ENCODE measurements at regions not wholly inside any gene's neighbourhood (a gene's known extent, or its start where the extent isn't known, plus 50 kb on each side); places are given as distances from the start of the nearest gene placed in this dataset.

DNA sequence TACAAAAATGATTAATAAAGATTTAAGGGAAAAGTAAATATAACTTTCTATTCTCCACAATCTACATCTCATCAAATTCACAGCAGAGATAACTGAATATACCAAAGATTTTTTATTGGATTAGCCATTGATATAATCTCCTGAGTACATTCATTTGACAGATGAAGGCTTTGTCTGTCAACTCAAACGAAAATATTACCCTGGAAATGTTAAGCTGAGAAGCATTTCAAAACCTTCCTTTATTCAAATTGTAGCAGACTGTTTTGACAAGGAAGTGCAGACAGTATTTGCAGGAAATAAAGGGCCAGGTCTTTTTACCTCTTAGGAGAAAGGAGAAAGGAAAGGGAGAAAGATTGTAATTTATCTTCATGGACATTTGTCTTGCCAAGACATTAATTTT is 473.5 kb downstream of the TMEM182 start:
- 6 to 14% (median 9%) methylated on average over 1 of the region's 1 CpG for WGBS, 5 donors
- Histone ChIP-seq H3K4me1 (no peaks in the 10 kb centered on the region), H3K36me3 (no peaks in the 10 kb centered on the region), H3K27me3 (replicated peaks in 1 of 7) (no peaks in the 10 kb centered on the region), H3K9me3 (peaks cover 0 to 9% (median 0%) of the 10 kb centered on the region in 8 donors), H3K27ac (no peak overlapping the region), H3K4me3 (no peak overlapping the region)
- TF ChIP-seq, protein P1, sequence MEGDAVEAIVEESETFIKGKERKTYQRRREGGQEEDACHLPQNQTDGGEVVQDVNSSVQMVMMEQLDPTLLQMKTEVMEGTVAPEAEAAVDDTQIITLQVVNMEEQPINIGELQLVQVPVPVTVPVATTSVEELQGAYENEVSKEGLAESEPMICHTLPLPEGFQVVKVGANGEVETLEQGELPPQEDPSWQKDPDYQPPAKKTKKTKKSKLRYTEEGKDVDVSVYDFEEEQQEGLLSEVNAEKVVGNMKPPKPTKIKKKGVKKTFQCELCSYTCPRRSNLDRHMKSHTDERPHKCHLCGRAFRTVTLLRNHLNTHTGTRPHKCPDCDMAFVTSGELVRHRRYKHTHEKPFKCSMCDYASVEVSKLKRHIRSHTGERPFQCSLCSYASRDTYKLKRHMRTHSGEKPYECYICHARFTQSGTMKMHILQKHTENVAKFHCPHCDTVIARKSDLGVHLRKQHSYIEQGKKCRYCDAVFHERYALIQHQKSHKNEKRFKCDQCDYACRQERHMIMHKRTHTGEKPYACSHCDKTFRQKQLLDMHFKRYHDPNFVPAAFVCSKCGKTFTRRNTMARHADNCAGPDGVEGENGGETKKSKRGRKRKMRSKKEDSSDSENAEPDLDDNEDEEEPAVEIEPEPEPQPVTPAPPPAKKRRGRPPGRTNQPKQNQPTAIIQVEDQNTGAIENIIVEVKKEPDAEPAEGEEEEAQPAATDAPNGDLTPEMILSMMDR (IDR thresholded peaks at IDR 0.05 in 8 of 11, conservative IDR thresholded peaks at IDR 0.05 in 3 of 11): no peak
- TF ChIP-seq POLR2AphosphoS5 (IDR thresholded peaks at IDR 0.05) (no peak), POLR2A (IDR thresholded peaks at IDR 0.05) (no peak)
- intact Hi-C loops (cut with DNase I; ENCODE audit: low total_unique reads): no loop called here
- DNase-seq: no peak

DNA sequence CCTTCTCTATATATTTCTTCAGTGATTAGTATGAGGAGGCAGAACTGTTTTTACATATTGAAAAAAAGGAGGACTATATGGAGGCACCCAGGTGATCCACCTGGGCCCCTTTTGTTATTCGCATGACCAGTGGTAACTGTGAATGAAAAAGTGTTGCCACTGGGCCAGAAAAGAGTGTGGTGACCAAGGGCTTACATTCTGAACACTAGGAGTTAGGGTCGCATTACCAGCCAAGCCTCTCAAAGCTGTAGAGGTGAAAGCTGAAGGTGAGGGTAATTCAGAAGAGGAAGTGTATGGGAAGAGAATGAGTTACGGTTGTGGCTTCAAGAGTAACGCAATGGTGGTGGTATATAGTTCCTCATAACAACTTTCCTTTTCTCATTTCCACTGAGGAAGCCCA is 487.6 kb downstream of the TMEM182 start:
- intact Hi-C loops (cut with DNase I; ENCODE audit: low total_unique reads): no loop called here
- H3K27ac ChIP-seq: no peak overlapping the region
- 61 to 76% (median 67%) methylated on average over 4 of the region's 4 CpGs for WGBS, 5 donors

DNA sequence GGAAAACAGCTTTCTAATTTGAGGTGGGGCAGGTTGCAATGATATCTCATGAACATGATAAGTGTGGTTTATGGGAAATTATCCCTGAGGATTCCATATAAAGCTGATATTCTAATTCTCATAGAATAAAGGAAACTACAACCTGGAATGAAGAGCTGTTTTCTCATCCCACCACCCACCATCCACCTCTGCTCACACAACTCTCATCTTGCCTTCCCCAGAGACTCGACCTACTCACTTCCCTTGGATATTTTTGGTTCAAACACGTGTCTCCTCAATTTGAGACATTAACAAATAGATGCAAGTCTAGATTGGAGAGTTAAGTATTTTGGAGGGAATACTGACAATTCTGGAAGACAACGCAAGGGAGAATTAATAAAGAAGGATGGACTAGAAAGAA is 490.9 kb downstream of the TMEM182 start:
- WGBS, 5 donors: 54 to 71% (median 62%) methylated on average over 3 of the region's 3 CpGs
- Histone ChIP-seq H3K36me3 (no peaks in the 10 kb centered on the region), H3K9me3 (peaks cover 0 to 10% (median 0%) of the 10 kb centered on the region in 8 donors), H3K27ac (no peak overlapping the region), H3K4me3 (no peak overlapping the region), H3K4me1 (no peaks in the 10 kb centered on the region), H3K27me3 (replicated peaks in 1 of 7) (no peaks in the 10 kb centered on the region)
- TF ChIP-seq POLR2AphosphoS5 (IDR thresholded peaks at IDR 0.05): no peak
- TF ChIP-seq, protein P1 (IDR thresholded peaks at IDR 0.05 in 8 of 11, conservative IDR thresholded peaks at IDR 0.05 in 3 of 11): no peak
- no peak for TF ChIP-seq POLR2A (IDR thresholded peaks at IDR 0.05)
- no peak for DNase-seq
- intact Hi-C loops (cut with DNase I; ENCODE audit: low total_unique reads): no loop called here

More for the DNA sequence above, 487.6 kb downstream of the TMEM182 start:
- Histone ChIP-seq H3K9me3 (peaks cover 0 to 10% (median 0%) of the 10 kb centered on the region in 8 donors), H3K36me3 (no peaks in the 10 kb centered on the region), H3K4me1 (no peaks in the 10 kb centered on the region), H3K4me3 (no peak overlapping the region), H3K27me3 (replicated peaks in 1 of 7) (no peaks in the 10 kb centered on the region)
- no peak for DNase-seq
- TF ChIP-seq POLR2AphosphoS5 (IDR thresholded peaks at IDR 0.05) (no peak), POLR2A (IDR thresholded peaks at IDR 0.05) (no peak)
- TF ChIP-seq, protein P1 (IDR thresholded peaks at IDR 0.05 in 8 of 11, conservative IDR thresholded peaks at IDR 0.05 in 3 of 11): no peak

DNA sequence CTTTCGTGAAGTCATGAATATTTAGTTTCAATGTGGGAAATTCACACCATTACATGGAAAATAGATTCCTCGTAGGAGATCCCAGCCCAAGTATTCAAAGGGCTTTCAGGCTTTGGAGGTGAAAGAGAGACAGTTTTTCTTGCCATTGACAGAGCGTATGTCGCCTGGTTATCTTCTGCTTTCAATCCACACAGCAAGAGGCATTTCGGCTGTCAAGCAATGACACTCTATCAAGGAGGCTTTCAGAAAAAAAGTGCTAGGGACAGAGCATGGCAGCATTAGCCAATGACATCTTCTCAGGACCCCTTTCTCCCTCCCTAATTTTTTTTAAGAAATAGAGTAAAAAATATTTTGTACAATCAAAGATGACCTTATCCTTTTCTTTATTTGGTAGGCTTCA is 492.8 kb downstream of the TMEM182 start:
- no peak for DNase-seq
- TF ChIP-seq, protein P1 (IDR thresholded peaks at IDR 0.05 in 8 of 11, conservative IDR thresholded peaks at IDR 0.05 in 3 of 11): no peak
- TF ChIP-seq POLR2AphosphoS5 (IDR thresholded peaks at IDR 0.05) (no peak), POLR2A (IDR thresholded peaks at IDR 0.05) (no peak)
- peaks cover 0 to 10% (median 0%) of the 10 kb centered on the region in 8 donors for H3K9me3 ChIP-seq
- intact Hi-C loops (cut with DNase I; ENCODE audit: low total_unique reads): no loop called here
- H3K27me3 ChIP-seq (replicated peaks in 1 of 7): no peaks in the 10 kb centered on the region
- H3K27ac ChIP-seq: no peak overlapping the region
- no peaks in the 10 kb centered on the region for H3K4me1 ChIP-seq
- WGBS, 5 donors: 66 to 77% (median 74%) methylated on average over 5 of the region's 5 CpGs
- H3K4me3 ChIP-seq: no peak overlapping the region
- no peaks in the 10 kb centered on the region for H3K36me3 ChIP-seq
